ENCODE measurements at regions not wholly inside any gene's neighbourhood (a gene's known extent, or its start where the extent isn't known, plus 50 kb on each side); places are given as distances from the start of the nearest gene placed in this dataset.

GRCh38 chr6:166046226-166046625 lies 121.4 kb downstream of the TBXT start:
- H3K27me3 ChIP-seq (ENCODE audit: insufficient read depth, low read length, poor library complexity), result no peaks in the 10 kb centered on the region
- H4K20me1 ChIP-seq (ENCODE audit: insufficient read depth, low read length), result no peaks in the 10 kb centered on the region
- no peak overlapping the region for H2AFZ ChIP-seq (ENCODE audit: low read depth, low read length)
- TF ChIP-seq EZH2 (IDR thresholded peaks at IDR 0.05; ENCODE audit: borderline replicate concordance, low read depth, low read length, severe bottlenecking), result no peak
- TF ChIP-seq CTCF (IDR thresholded peaks at IDR 0.05; ENCODE audit: borderline replicate concordance, extremely low read depth, low read length, poor library complexity, severe bottlenecking), result no peak
- H3K4me3 ChIP-seq (ENCODE audit: low read depth in 1 of 2, low read length in 2 of 2), result no peak overlapping the region
- no peaks in the 10 kb centered on the region for H3K36me3 ChIP-seq (ENCODE audit: insufficient read depth, low read length)
- ATAC-seq (ENCODE audit: insufficient read depth, low read depth) (no peak), DNase-seq (no peak)
- H3K4me2 ChIP-seq (ENCODE audit: insufficient read depth, low read length), result no peak overlapping the region
- H3K79me2 ChIP-seq (ENCODE audit: insufficient read depth, low read length), result no peaks in the 10 kb centered on the region
- H3K4me1 ChIP-seq (ENCODE audit: insufficient read depth, low read length), result no peaks in the 10 kb centered on the region
- no peak overlapping the region for H3K27ac ChIP-seq (ENCODE audit: low read length)
- H3K9me3 ChIP-seq (ENCODE audit: insufficient read depth, low read length, severe bottlenecking), result no peaks in the 10 kb centered on the region
- no peak overlapping the region for H3K9ac ChIP-seq (ENCODE audit: low read depth, low read length)

- Histone ChIP-seq H3K4me2 (ENCODE audit: insufficient read depth, low read length) (no peak overlapping the region), H2AFZ (ENCODE audit: low read depth, low read length) (no peak overlapping the region)
Observed at GRCh38 chr6:166045860-166046200, 121.8 kb downstream of the TBXT start.

GRCh38 chr6:166045173-166045859 lies 122.3 kb downstream of the TBXT start:
- H3K36me3 ChIP-seq (ENCODE audit: insufficient read depth, low read length), result no peaks in the 10 kb centered on the region
- no peak overlapping the region for H3K9ac ChIP-seq (ENCODE audit: low read depth, low read length)
- H3K4me3 ChIP-seq (ENCODE audit: low read depth in 1 of 2, low read length in 2 of 2), result no peak overlapping the region
- TF ChIP-seq CTCF (IDR thresholded peaks at IDR 0.05; ENCODE audit: borderline replicate concordance, extremely low read depth, low read length, poor library complexity, severe bottlenecking) (no peak), EZH2 (IDR thresholded peaks at IDR 0.05; ENCODE audit: borderline replicate concordance, low read depth, low read length, severe bottlenecking) (no peak)
- H3K9me3 ChIP-seq (ENCODE audit: insufficient read depth, low read length, severe bottlenecking), result no peaks in the 10 kb centered on the region
- no peaks in the 10 kb centered on the region for H3K4me1 ChIP-seq (ENCODE audit: insufficient read depth, low read length)
- H2AFZ ChIP-seq (ENCODE audit: low read depth, low read length), result no peak overlapping the region
- no peaks in the 10 kb centered on the region for H4K20me1 ChIP-seq (ENCODE audit: insufficient read depth, low read length)
- no peak overlapping the region for H3K27ac ChIP-seq (ENCODE audit: low read length)
- no peaks in the 10 kb centered on the region for H3K27me3 ChIP-seq (ENCODE audit: insufficient read depth, low read length, poor library complexity)
- H3K79me2 ChIP-seq (ENCODE audit: insufficient read depth, low read length), result no peaks in the 10 kb centered on the region
- no peak for DNase-seq
- no peak overlapping the region for H3K4me2 ChIP-seq (ENCODE audit: insufficient read depth, low read length)
- ATAC-seq (ENCODE audit: insufficient read depth, low read depth), result no peak

More at GRCh38 chr6:166045860-166046200, 121.8 kb downstream of the TBXT start:
- Histone ChIP-seq H3K4me3 (ENCODE audit: low read depth in 1 of 2, low read length in 2 of 2) (no peak overlapping the region), H3K9me3 (ENCODE audit: insufficient read depth, low read length, severe bottlenecking) (no peaks in the 10 kb centered on the region), H3K79me2 (ENCODE audit: insufficient read depth, low read length) (no peaks in the 10 kb centered on the region), H3K9ac (ENCODE audit: low read depth, low read length) (no peak overlapping the region), H3K4me1 (ENCODE audit: insufficient read depth, low read length) (no peaks in the 10 kb centered on the region), H3K36me3 (ENCODE audit: insufficient read depth, low read length) (no peaks in the 10 kb centered on the region), H4K20me1 (ENCODE audit: insufficient read depth, low read length) (no peaks in the 10 kb centered on the region), H3K27me3 (ENCODE audit: insufficient read depth, low read length, poor library complexity) (no peaks in the 10 kb centered on the region), H3K27ac (ENCODE audit: low read length) (no peak overlapping the region)
- DNase-seq (no peak), ATAC-seq (ENCODE audit: insufficient read depth, low read depth) (no peak)
- TF ChIP-seq EZH2 (IDR thresholded peaks at IDR 0.05; ENCODE audit: borderline replicate concordance, low read depth, low read length, severe bottlenecking), result no peak
- no peak for TF ChIP-seq CTCF (IDR thresholded peaks at IDR 0.05; ENCODE audit: borderline replicate concordance, extremely low read depth, low read length, poor library complexity, severe bottlenecking)

All from DND-41 (cell line).